ENCODE measurements at regions not wholly inside any gene's neighbourhood (a gene's known extent, or its start where the extent isn't known, plus 50 kb on each side); places are given as distances from the start of the nearest gene placed in this dataset.

- TF ChIP-seq YY1 (IDR thresholded peaks at IDR 0.05; ENCODE audit: low read depth, low read length) = no peak
- TF ChIP-seq HDAC6 (IDR thresholded peaks at IDR 0.05; ENCODE audit: low read depth, low read length) = no peak
- no peak for TF ChIP-seq SIRT6 (IDR thresholded peaks at IDR 0.05; ENCODE audit: low read length)
These were observed 410.5 kb downstream of the TMEM38B start for GRCh38 chr9:106104887-106105286.

Data from H1 (cell line).